Esophagus (tissue), 2 donors: ENCODE measurements at regions not wholly inside any gene's neighbourhood (a gene's known extent, or its start where the extent isn't known, plus 50 kb on each side); places are given as distances from the start of the nearest gene placed in this dataset.
"Not testable (repeated sequence)": the region's sequence is repeated elsewhere in the genome, so short reads cannot be mapped to it uniquely, and the experiment has no call there.

Experiments used
- H3K27ac ChIP-seq, 2 donors: one replicate each; pipeline ENCODE4 v1.5.1; 2013; ENCODE audit warnings: low read depth in 2 of 2, mild to moderate bottlenecking in 2 of 2, inconsistent platforms in 1 of 2, low read length in 1 of 2, moderate library complexity in 1 of 2
- H3K27me3 ChIP-seq, 2 donors: one replicate each; pipeline ENCODE4 v1.6.1; 2013; ENCODE audit warnings: low read length in 2 of 2, control low read depth in 1 of 2, mild to moderate bottlenecking in 1 of 2; ENCODE audit not compliant: insufficient read depth in 2 of 2, control insufficient read depth in 1 of 2
- H3K36me3 ChIP-seq, 2 donors: one replicate each; pipeline ENCODE4 v1.6.1; 2013; ENCODE audit warnings: low read length in 1 of 2; ENCODE audit not compliant: control insufficient read depth in 2 of 2, insufficient read depth in 2 of 2
- H3K4me1 ChIP-seq, 2 donors: one replicate each; pipeline ENCODE4 v1.6.1; 2013; ENCODE audit warnings: low read length in 1 of 2; ENCODE audit not compliant: control insufficient read depth in 2 of 2, insufficient read depth in 2 of 2
- H3K4me3 ChIP-seq, 2 donors: one replicate each; pipeline ENCODE4 v1.5.1; 2013; ENCODE audit warnings: low read length in 2 of 2, mild to moderate bottlenecking in 2 of 2, low read depth in 1 of 2, moderate library complexity in 1 of 2
- H3K9me3 ChIP-seq, 2 donors: one replicate each; pipeline ENCODE4 v1.6.1; 2013; ENCODE audit warnings: mild to moderate bottlenecking in 2 of 2, low read depth in 1 of 2, low read length in 1 of 2, moderate library complexity in 1 of 2; ENCODE audit not compliant: control insufficient read depth in 2 of 2, insufficient read depth in 1 of 2
- WGBS, 2 donors: extraction: QIAGEN DNeasy Blood & Tissue Kit; methylation state at CpG; one replicate each; pipeline ENCODE4 v1.1.7; 2013; 5-methylcytosine and 5-hydroxymethylcytosine counted together
- donor health status: healthy with polysubstance abuse.
- donor health status: Bipolar disorder and iron deficiency.

- not testable (repeated sequence) for H3K4me1 ChIP-seq, H3K27me3 ChIP-seq, H3K36me3 ChIP-seq, H3K4me3 ChIP-seq, H3K9me3 ChIP-seq, H3K27ac ChIP-seq
- WGBS, 2 donors: 92 to 97% methylated on average over 3 of the region's 3 CpGs
These were observed 154.5 kb upstream of the INTU start for GRCh38 chr4:127478271-127478670.

GRCh38 chr4:127479031-127479622 lies 153.6 kb upstream of the INTU start:
- H3K36me3 ChIP-seq: no peaks in the 10 kb centered on the region
- no peaks in the 10 kb centered on the region for H3K9me3 ChIP-seq
- H3K27me3 ChIP-seq: no peaks in the 10 kb centered on the region
- H3K4me1 ChIP-seq: no peaks in the 10 kb centered on the region
- no peak overlapping the region for H3K4me3 ChIP-seq
- H3K27ac ChIP-seq: no peak overlapping the region

GRCh38 chr4:127482049-127482448 lies 150.7 kb upstream of the INTU start:
- Histone ChIP-seq H3K27me3 (no peaks in the 10 kb centered on the region), H3K9me3 (no peaks in the 10 kb centered on the region), H3K36me3 (no peaks in the 10 kb centered on the region), H3K27ac (no peak overlapping the region), H3K4me3 (no peak overlapping the region), H3K4me1 (no peaks in the 10 kb centered on the region)
- 68 to 81% methylated on average over 1 of the region's 1 CpG for WGBS, 2 donors

DNA sequence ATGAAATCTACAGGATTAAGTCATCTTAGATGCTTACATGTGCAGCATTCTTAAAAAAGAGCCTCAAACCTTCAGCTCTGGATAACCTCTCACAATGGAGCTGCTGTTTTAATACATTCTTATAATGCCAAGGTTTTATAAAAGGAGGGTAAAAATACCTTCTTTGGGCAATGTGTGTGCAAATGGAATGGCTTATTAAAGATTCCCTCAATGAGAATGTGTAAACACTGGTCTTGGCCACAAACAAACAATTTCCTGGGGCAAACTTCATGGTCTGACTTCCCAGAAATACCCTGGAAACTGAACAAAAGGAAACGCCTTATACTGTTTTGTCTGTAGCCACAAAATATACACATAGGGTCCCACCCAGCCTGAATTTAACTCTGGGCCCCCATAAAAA lies 148.6 kb upstream of the INTU start:
- no peak overlapping the region for H3K27ac ChIP-seq
- WGBS, 2 donors: 43 to 46% methylated on average over 1 of the region's 1 CpG
- H3K27me3 ChIP-seq: no peaks in the 10 kb centered on the region
- H3K36me3 ChIP-seq: no peaks in the 10 kb centered on the region
- no peak overlapping the region for H3K4me3 ChIP-seq
- H3K9me3 ChIP-seq: no peaks in the 10 kb centered on the region
- no peaks in the 10 kb centered on the region for H3K4me1 ChIP-seq

DNA sequence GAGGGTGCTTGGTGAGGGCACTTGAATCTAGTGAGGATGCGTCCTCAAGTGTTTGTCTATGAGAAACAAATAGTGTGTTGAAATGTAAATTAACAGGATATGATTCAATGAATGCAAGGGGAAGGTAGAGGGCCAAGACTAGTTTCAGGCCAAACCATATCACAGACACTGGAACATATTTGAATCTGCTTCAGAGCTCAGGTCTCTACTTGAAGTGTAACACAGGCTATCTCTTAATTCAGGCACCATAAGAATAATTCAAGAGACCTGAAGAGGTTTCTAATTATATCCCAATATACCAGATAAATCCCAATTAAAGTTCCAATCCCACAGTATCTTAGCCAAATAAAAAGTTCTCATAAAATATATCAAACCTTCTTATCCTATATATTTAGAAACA lies 146.5 kb upstream of the INTU start:
- 82 to 90% methylated on average over 1 of the region's 1 CpG for WGBS, 2 donors
- no peaks in the 10 kb centered on the region for H3K9me3 ChIP-seq
- no peaks in the 10 kb centered on the region for H3K27me3 ChIP-seq
- no peak overlapping the region for H3K27ac ChIP-seq
- H3K36me3 ChIP-seq: no peaks in the 10 kb centered on the region
- H3K4me3 ChIP-seq: no peak overlapping the region
- no peaks in the 10 kb centered on the region for H3K4me1 ChIP-seq

- no peaks in the 10 kb centered on the region for H3K9me3 ChIP-seq
- no peak overlapping the region for H3K4me3 ChIP-seq
- H3K27ac ChIP-seq: no peak overlapping the region
- H3K4me1 ChIP-seq: no peaks in the 10 kb centered on the region
- H3K27me3 ChIP-seq: no peaks in the 10 kb centered on the region
- H3K36me3 ChIP-seq: no peaks in the 10 kb centered on the region
These were observed 141.2 kb upstream of the INTU start for GRCh38 chr4:127491571-127491970.

DNA sequence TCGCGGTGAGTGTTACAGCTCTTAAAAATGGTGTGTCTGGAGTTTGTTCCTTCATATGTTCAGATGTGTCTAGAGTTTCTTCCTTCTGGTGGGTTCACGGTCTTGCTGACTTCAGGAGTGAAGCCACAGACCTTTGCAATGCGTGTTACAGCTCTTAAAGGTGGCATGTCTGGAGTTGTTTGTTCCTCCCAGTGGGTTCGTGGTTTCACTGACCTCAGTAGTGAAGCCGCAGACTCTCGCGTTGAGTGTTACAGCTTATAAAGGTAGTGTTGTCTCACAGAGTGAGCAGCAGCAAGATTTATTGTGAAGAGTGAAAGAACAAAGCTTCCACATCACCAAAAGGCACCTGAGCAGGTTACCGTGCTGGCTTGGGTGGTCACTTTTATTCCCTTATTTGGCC lies 135.9 kb upstream of the INTU start:
- H3K9me3 ChIP-seq, H3K27ac ChIP-seq, H3K36me3 ChIP-seq, H3K27me3 ChIP-seq, H3K4me1 ChIP-seq, H3K4me3 ChIP-seq: not testable (repeated sequence)
- WGBS, 2 donors: 83 to 87% methylated on average over 9 of the region's 9 CpGs

- no peaks in the 10 kb centered on the region for H3K4me1 ChIP-seq
These were observed 134.4 kb upstream of the INTU start for GRCh38 chr4:127498366-127498765.

DNA sequence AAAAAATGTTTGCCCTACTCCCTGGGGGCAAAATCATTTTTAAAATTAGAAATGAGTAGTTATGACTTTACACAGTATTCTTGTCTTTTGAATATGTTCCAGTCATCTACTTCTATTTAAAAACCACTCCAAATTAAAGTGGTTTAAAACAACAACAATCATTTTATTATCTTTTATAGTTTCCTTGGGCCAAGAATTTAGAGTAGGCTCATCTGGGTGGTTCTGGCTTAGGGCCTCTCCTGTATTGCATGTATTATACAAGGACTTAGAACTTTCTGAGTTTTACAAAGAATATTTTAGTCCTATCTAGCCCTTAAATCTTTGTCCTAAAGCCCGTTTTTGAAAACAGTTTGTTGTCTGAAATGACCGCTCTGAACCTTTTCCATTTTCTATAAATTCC lies 132.5 kb upstream of the INTU start:
- no peaks in the 10 kb centered on the region for H3K27me3 ChIP-seq

More at GRCh38 chr4:127498366-127498765, 134.4 kb upstream of the INTU start:
- Histone ChIP-seq H3K27ac (no peak overlapping the region), H3K36me3 (no peaks in the 10 kb centered on the region), H3K4me3 (no peak overlapping the region), H3K27me3 (no peaks in the 10 kb centered on the region), H3K9me3 (no peaks in the 10 kb centered on the region)

DNA sequence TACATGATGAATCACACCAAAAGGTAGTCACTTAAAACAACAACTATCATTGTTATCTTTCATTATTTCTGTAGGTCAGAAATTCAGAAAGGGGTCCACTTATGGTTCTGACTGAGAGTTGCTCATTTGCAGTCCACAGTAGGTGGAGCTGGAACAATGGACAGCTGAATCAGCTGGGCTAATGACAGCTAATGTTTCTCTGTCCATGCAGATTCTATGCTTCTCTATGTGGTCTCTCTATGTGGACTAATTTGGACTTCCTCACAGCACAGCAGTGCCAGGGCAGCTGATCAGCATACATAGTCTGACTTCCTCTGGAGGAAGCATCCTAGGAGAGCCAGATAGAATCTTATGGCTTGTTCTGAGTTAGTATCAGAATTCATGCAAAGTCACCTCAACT lies 131.7 kb upstream of the INTU start:
- H3K27me3 ChIP-seq: no peaks in the 10 kb centered on the region
- H3K4me1 ChIP-seq: no peaks in the 10 kb centered on the region
- no peaks in the 10 kb centered on the region for H3K36me3 ChIP-seq
- H3K4me3 ChIP-seq: no peak overlapping the region
- H3K27ac ChIP-seq: no peak overlapping the region
- H3K9me3 ChIP-seq: no peaks in the 10 kb centered on the region

More for the DNA sequence above, 132.5 kb upstream of the INTU start:
- H3K4me3 ChIP-seq: no peak overlapping the region
- H3K4me1 ChIP-seq: no peaks in the 10 kb centered on the region
- H3K36me3 ChIP-seq: no peaks in the 10 kb centered on the region
- H3K9me3 ChIP-seq: no peaks in the 10 kb centered on the region
- no peak overlapping the region for H3K27ac ChIP-seq
- WGBS, 2 donors: 70 to 81% methylated on average over 2 of the region's 2 CpGs
